H1 (cell line): ENCODE measurements at regions not wholly inside any gene's neighbourhood (a gene's known extent, or its start where the extent isn't known, plus 50 kb on each side); places are given as distances from the start of the nearest gene placed in this dataset.

Experiments used
- CTCF ChIA-PET: fragments of 300-600 bp; sonication (Branson Sonifier 250); formaldehyde crosslinking; loops from one replicate; lab custom pipeline; 2021; ENCODE audit not compliant: partially characterized antibody; lab: Charles Lee
- POLR2A ChIA-PET: fragments of 300-600 bp; sonication (Branson Sonifier 250); formaldehyde crosslinking; loops from one replicate; lab custom pipeline; 2021; ENCODE audit warnings: inconsistent platforms; ENCODE audit not compliant: partially characterized antibody; lab: Charles Lee
- DNase-seq, 2 experiments: peaks; one replicate each; pipeline versions ENCODE4 v3.0.0 to v3.0.0-alpha.2; 2010 to 2022; ENCODE audit warnings: low spot score in 2 of 2, low read depth in 1 of 2, mixed read lengths in 1 of 2
- FAIRE-seq: peaks from 2 replicates; lab custom pipeline; 2011; peaks lifted over from hg19 to GRCh38; lab: Jason Lieb, UNC
- H2AFZ ChIP-seq: 2 replicates; pipeline ENCODE4 v1.8.1; 2012; ENCODE audit warnings: low read length, inconsistent platforms
- H2AK5ac ChIP-seq: 2 replicates; pipeline ENCODE4 v1.6.1; 2013; ENCODE audit warnings: low read depth, low read length
- H2BK120ac ChIP-seq: replicated peaks from 2 replicates; pipeline ENCODE3; 2013; ENCODE audit warnings: low read depth, low read length, inconsistent platforms
- H2BK12ac ChIP-seq: 2 replicates; pipeline ENCODE4 v1.6.1; 2013; ENCODE audit warnings: low read depth, low read length
- H2BK15ac ChIP-seq: 2 replicates; pipeline ENCODE4 v1.6.1; 2013; ENCODE audit warnings: low read length
- H2BK20ac ChIP-seq: 2 replicates; pipeline ENCODE4 v1.6.1; 2013; ENCODE audit warnings: low read length
- H2BK5ac ChIP-seq: 2 replicates; pipeline ENCODE4 v1.6.1; 2013; ENCODE audit warnings: low read depth, low read length
- H3K14ac ChIP-seq: 2 replicates; pipeline ENCODE4 v1.6.1; 2013; ENCODE audit warnings: inconsistent platforms; ENCODE audit not compliant: insufficient read length
- H3K18ac ChIP-seq: 2 replicates; pipeline ENCODE4 v1.6.1; 2013; ENCODE audit warnings: low read length; ENCODE audit errors: extremely low read depth
- H3K23ac ChIP-seq: 2 replicates; pipeline ENCODE4 v1.6.1; 2013; ENCODE audit warnings: inconsistent platforms; ENCODE audit not compliant: insufficient read length
- H3K23me2 ChIP-seq: 2 replicates; pipeline ENCODE4 v1.6.1; 2013; ENCODE audit warnings: low read depth, low read length
- H3K27ac ChIP-seq: 2 replicates; pipeline ENCODE4 v1.6.1; 2011; ENCODE audit warnings: low read depth, low read length, inconsistent platforms
- H3K27me3 ChIP-seq, 4 experiments: replicated peaks in 1 of 4; 1 replicate in 1 of 4; 2 replicates in 3 of 4; pipeline versions ENCODE4 v1.6.1 to v1.8.1; 2011 to 2013; ENCODE audit warnings: low read length in 3 of 4, mild to moderate bottlenecking in 3 of 4, inconsistent platforms in 2 of 4, mixed read lengths in 2 of 4, moderate library complexity in 1 of 4; ENCODE audit not compliant: control insufficient read depth in 3 of 4, insufficient read depth in 3 of 4; ENCODE audit errors: extremely low read depth in 1 of 4
- H3K36me3 ChIP-seq, 4 experiments: 2 replicates each; pipeline versions ENCODE4 v1.6.1 to v1.8.1; 2011 to 2013; ENCODE audit warnings: mild to moderate bottlenecking in 4 of 4, low read length in 3 of 4, moderate library complexity in 2 of 4, control low read depth in 1 of 4, inconsistent platforms in 1 of 4; ENCODE audit not compliant: insufficient read depth in 4 of 4, control insufficient read depth in 2 of 4
- H3K4ac ChIP-seq: replicated peaks from 2 replicates; pipeline ENCODE3; 2013; ENCODE audit warnings: low read length, low read depth, mixed read lengths, inconsistent platforms; ENCODE audit not compliant: insufficient read length
- H3K4me1 ChIP-seq, 4 experiments: replicated peaks in 1 of 4; 1 replicate in 1 of 4; 2 replicates in 3 of 4; pipeline versions ENCODE4 v1.6.1 to v1.8.1; 2011 to 2013; ENCODE audit warnings: low read length in 3 of 4, inconsistent platforms in 2 of 4, mixed read lengths in 1 of 4; ENCODE audit not compliant: insufficient read depth in 4 of 4, control insufficient read depth in 3 of 4
- H3K4me2 ChIP-seq, 2 experiments: 2 replicates each; pipeline versions ENCODE4 v1.6.1 to v1.8.1; 2011 to 2013; ENCODE audit warnings: low read depth in 2 of 2, low read length in 2 of 2, control low read depth in 1 of 2, inconsistent platforms in 1 of 2, mild to moderate bottlenecking in 1 of 2; ENCODE audit not compliant: insufficient read depth in 1 of 2
- H3K4me3 ChIP-seq, 4 experiments: fragments of 200-600, 300-600 bp in 1 of 4; sonication (generic), shearing (Covaris generic), sonication (Bioruptor Twin) in 1 of 4; 2 replicates each; pipeline versions ENCODE4 v1.5.1 to v1.8.1; 2011 to 2016; ENCODE audit warnings: low read length in 4 of 4, low read depth in 3 of 4, control low read depth in 2 of 4, inconsistent platforms in 2 of 4, mild to moderate bottlenecking in 2 of 4, mixed read lengths in 1 of 4, moderate library complexity in 1 of 4; ENCODE audit not compliant: insufficient read depth in 2 of 4; ENCODE audit errors: extremely low read depth in 1 of 4
- H3K56ac ChIP-seq: replicated peaks from 2 replicates; pipeline ENCODE3; 2013; ENCODE audit warnings: low read depth, mild to moderate bottlenecking, mixed read lengths, low read length, inconsistent platforms; ENCODE audit not compliant: insufficient read length
- H3K79me1 ChIP-seq: 2 replicates; pipeline ENCODE4 v1.6.1; 2013; ENCODE audit warnings: low read depth, low read length, control low read depth
- H3K79me2 ChIP-seq, 2 experiments: 2 replicates each; pipeline versions ENCODE4 v1.6.1 to v1.8.1; 2012 to 2013; ENCODE audit warnings: low read length in 2 of 2, mild to moderate bottlenecking in 2 of 2, inconsistent platforms in 1 of 2; ENCODE audit not compliant: insufficient read depth in 2 of 2, control insufficient read depth in 1 of 2
- H3K9ac ChIP-seq, 4 experiments: replicated peaks in 1 of 4; 1 replicate in 1 of 4; 2 replicates in 3 of 4; pipeline versions ENCODE4 v1.6.1 to v1.8.1; 2011 to 2013; ENCODE audit warnings: low read depth in 3 of 4, low read length in 3 of 4, control low read depth in 2 of 4, mild to moderate bottlenecking in 2 of 4, moderate library complexity in 2 of 4, inconsistent platforms in 1 of 4; ENCODE audit errors: extremely low read depth in 1 of 4
- H3K9me3 ChIP-seq, 2 experiments: 2 replicates each; pipeline versions ENCODE4 v1.6.1 to v1.8.1; 2012 to 2013; ENCODE audit warnings: mild to moderate bottlenecking in 2 of 2, moderate library complexity in 2 of 2, control low read depth in 1 of 2, inconsistent platforms in 1 of 2, low read depth in 1 of 2, low read length in 1 of 2, mixed read lengths in 1 of 2; ENCODE audit not compliant: insufficient read depth in 2 of 2
- H4K20me1 ChIP-seq, 2 experiments: replicated peaks in 1 of 2; 2 replicates each; pipeline versions ENCODE3 to v1.8.1; 2011 to 2013; ENCODE audit warnings: inconsistent platforms in 2 of 2, low read length in 2 of 2, mild to moderate bottlenecking in 1 of 2; ENCODE audit not compliant: insufficient read depth in 2 of 2, control insufficient read depth in 1 of 2
- H4K5ac ChIP-seq: 2 replicates; pipeline ENCODE4 v1.6.1; 2013; ENCODE audit warnings: low read length, low read depth, mixed read lengths, inconsistent platforms; ENCODE audit not compliant: insufficient read length
- H4K8ac ChIP-seq: 2 replicates; pipeline ENCODE4 v1.8.0; 2013; ENCODE audit warnings: mild to moderate bottlenecking, moderate library complexity, low read length, inconsistent platforms; ENCODE audit not compliant: insufficient read depth; ENCODE audit errors: extremely low read depth
- H4K91ac ChIP-seq: replicated peaks from 2 replicates; pipeline ENCODE3; 2013; ENCODE audit warnings: low read length, mixed read lengths, inconsistent platforms; ENCODE audit not compliant: insufficient read length
- ASH2L ChIP-seq: fragments of 200-600, 300-600 bp; sonication (generic); IDR thresholded peaks from one replicate; pipeline ENCODE4 v1.7.1; 2017; ENCODE audit warnings: low read length
- ATF3 ChIP-seq: IDR thresholded peaks from 2 replicates; pipeline ENCODE4 v1.6.1; 2011; ENCODE audit warnings: low read depth, mild to moderate bottlenecking, low read length; ENCODE audit not compliant: insufficient read depth
- CBX5 ChIP-seq: fragments of 300-800, 300-1000 bp; sonication (generic); IDR thresholded peaks from 2 replicates; pipeline ENCODE4 v1.7.1; 2016; ENCODE audit warnings: antibody characterized with exemption, low read length, low read depth
- CEBPB ChIP-seq: IDR thresholded peaks from 2 replicates; pipeline ENCODE4 v1.6.1; 2012; ENCODE audit warnings: low read depth, low read length
- E2F6 ChIP-seq: IDR thresholded peaks from 2 replicates; pipeline ENCODE4 v1.6.1; 2012; ENCODE audit warnings: inconsistent platforms
- EZH2 ChIP-seq: fragments of 200-600 bp; sonication (generic); IDR thresholded peaks from 2 replicates; pipeline ENCODE4 v1.7.1; 2012; ENCODE audit warnings: low read depth, mild to moderate bottlenecking, moderate library complexity, low read length, inconsistent platforms; ENCODE audit not compliant: severe bottlenecking
- GABPA ChIP-seq: IDR thresholded peaks from 2 replicates; pipeline ENCODE4 v1.6.1; 2011; ENCODE audit warnings: mild to moderate bottlenecking, low read length, moderate library complexity, borderline replicate concordance; ENCODE audit not compliant: insufficient read depth
- KDM1A ChIP-seq: fragments of 200-600, 300-600 bp; sonication (generic); IDR thresholded peaks from 2 replicates; pipeline ENCODE4 v1.7.1; 2016; ENCODE audit warnings: mild to moderate bottlenecking, low read length, borderline replicate concordance
- RBBP5 ChIP-seq: IDR thresholded peaks from 2 replicates; pipeline ENCODE4 v1.7.1; 2012; ENCODE audit warnings: low read depth, mild to moderate bottlenecking, inconsistent platforms, low read length, moderate library complexity, borderline replicate concordance
- RFX5 ChIP-seq: IDR thresholded peaks from 2 replicates; pipeline ENCODE4 v1.6.1; 2011; ENCODE audit warnings: low read depth, low read length, improper control_type of control experiment, borderline replicate concordance
- SP2 ChIP-seq: IDR thresholded peaks from 2 replicates; pipeline ENCODE4 v1.6.1; 2012; ENCODE audit warnings: mild to moderate bottlenecking, low read length, inconsistent platforms
- TBP ChIP-seq: IDR thresholded peaks from 2 replicates; pipeline ENCODE4 v1.6.1; 2011; ENCODE audit warnings: low read depth, low read length, improper control_type of control experiment
- TCF12 ChIP-seq: IDR thresholded peaks from 2 replicates; pipeline ENCODE4 v1.6.1; 2011; ENCODE audit warnings: low read depth, mild to moderate bottlenecking, low read length
- ZNF274 ChIP-seq: IDR thresholded peaks from 2 replicates; pipeline ENCODE4 v1.7.0; 2012; ENCODE audit warnings: low read length, borderline replicate concordance; ENCODE audit errors: extremely low read depth
- WGBS, 2 experiments: shearing (Covaris generic) in 1 of 2; methylation state at CpG; one replicate each; pipeline versions ENCODE4 v1.1.6 to v1.1.7; 2013 to 2015; ENCODE audit warnings: low lambda C conversion rate in 2 of 2, mixed read lengths in 2 of 2, inconsistent platforms in 1 of 2, low coverage in 1 of 2, missing lambda C conversion rate in 1 of 2; ENCODE audit not compliant: insufficient replicate concordance in 2 of 2, insufficient coverage in 1 of 2, insufficient read length in 1 of 2; ENCODE audit errors: extremely low coverage in 1 of 2, missing lambda C conversion rate in 1 of 2; 5-methylcytosine and 5-hydroxymethylcytosine counted together

GRCh38 chr3:107212618-107213017 lies 164.6 kb upstream of the CCDC54 start:
- no peak for FAIRE-seq
- TF ChIP-seq RFX5: no peak
- TF ChIP-seq ZNF274: no peak
- no peak for TF ChIP-seq EZH2
- TF ChIP-seq KDM1A: no peak
- TF ChIP-seq CEBPB: no peak
- no peak for TF ChIP-seq ASH2L
- TF ChIP-seq TBP: no peak
- no peak for TF ChIP-seq CBX5
- TF ChIP-seq RBBP5: no peak
- no peak for TF ChIP-seq SP2
- no peak for TF ChIP-seq E2F6
- TF ChIP-seq TCF12: no peak
- no peak for TF ChIP-seq ATF3
- no peak for TF ChIP-seq GABPA

More at GRCh38 chr3:107212618-107213017, 164.6 kb upstream of the CCDC54 start:
- H3K4me3 ChIP-seq: no peak overlapping the region
- H3K23me2 ChIP-seq: no peaks in the 10 kb centered on the region
- no peaks in the 10 kb centered on the region for H3K9me3 ChIP-seq
- H2BK120ac ChIP-seq: no peak overlapping the region
- no peak overlapping the region for H3K18ac ChIP-seq
- H4K91ac ChIP-seq: no peak overlapping the region
- no peaks in the 10 kb centered on the region for H3K79me1 ChIP-seq
- no peak for DNase-seq
- H3K4me1 ChIP-seq: no peaks in the 10 kb centered on the region
- POLR2A ChIA-PET: no interaction called here
- no peaks in the 10 kb centered on the region for H3K36me3 ChIP-seq
- no peaks in the 10 kb centered on the region for H3K27me3 ChIP-seq
- no peak overlapping the region for H3K14ac ChIP-seq
- H4K20me1 ChIP-seq: no peaks in the 10 kb centered on the region
- no peak overlapping the region for H3K4ac ChIP-seq
- no peaks in the 10 kb centered on the region for H3K79me2 ChIP-seq
- no peak overlapping the region for H3K9ac ChIP-seq
- no peak overlapping the region for H2AFZ ChIP-seq
- CTCF ChIA-PET: interaction anchor here (1.6 kb wide), 1 partner anchor 10 kb away, joined by 5 read pairs; no protein-coding TSS in a partner anchor
- H3K56ac ChIP-seq: no peak overlapping the region
- WGBS, 2 experiments: 79% methylated on average over 3 of the region's 3 CpGs; no CpG with 5 or more reads in 1 of the 2 experiments
- H2BK15ac ChIP-seq: no peak overlapping the region
- no peak overlapping the region for H4K8ac ChIP-seq
- H2BK20ac ChIP-seq: no peak overlapping the region
- no peak overlapping the region for H4K5ac ChIP-seq
- H2BK5ac ChIP-seq: no peak overlapping the region
- no peak overlapping the region for H3K27ac ChIP-seq
- H3K4me2 ChIP-seq: no peak overlapping the region
- no peak overlapping the region for H2BK12ac ChIP-seq
- H2AK5ac ChIP-seq: no peak overlapping the region
- no peak overlapping the region for H3K23ac ChIP-seq
